CD14-positive monocyte (primary cell): ENCODE measurements at regions not wholly inside any gene's neighbourhood (a gene's known extent, or its start where the extent isn't known, plus 50 kb on each side); places are given as distances from the start of the nearest gene placed in this dataset.

Experiments used
- DNase-seq, 3 donors: peaks; one replicate each; pipeline ENCODE4 v3.0.0-alpha.2; 2011 to 2022
- H2AFZ ChIP-seq: 2 replicates; pipeline ENCODE4 v1.6.0; 2012; ENCODE audit warnings: mild to moderate bottlenecking, low read depth, low read length, inconsistent platforms; ENCODE audit not compliant: insufficient read depth, poor library complexity, severe bottlenecking
- H3K27ac ChIP-seq, 2 donors: 1 replicate in 1 of 2; 2 replicates in 1 of 2; pipeline ENCODE4 v1.5.1; 2012 to 2013; ENCODE audit warnings: low read length in 2 of 2, control low read depth in 1 of 2, inconsistent platforms in 1 of 2, low read depth in 1 of 2, mild to moderate bottlenecking in 1 of 2
- H3K27me3 ChIP-seq, 2 donors: one replicate each; pipeline versions ENCODE4 v1.6.0 to v1.6.1; 2011 to 2013; ENCODE audit warnings: low read length in 2 of 2; ENCODE audit not compliant: control insufficient read depth in 2 of 2, insufficient read depth in 2 of 2
- H3K36me3 ChIP-seq, 2 donors: replicated peaks in 1 of 2; 1 replicate in 1 of 2; 2 replicates in 1 of 2; pipeline versions ENCODE4 v1.5.1 to v1.6.1; 2012 to 2013; ENCODE audit warnings: low read length in 2 of 2, control low read depth in 1 of 2, inconsistent platforms in 1 of 2, mild to moderate bottlenecking in 1 of 2; ENCODE audit not compliant: insufficient read depth in 2 of 2, control insufficient read depth in 1 of 2
- H3K4me1 ChIP-seq, 2 donors: 1 replicate in 1 of 2; 2 replicates in 1 of 2; pipeline versions ENCODE4 v1.5.1 to v1.6.1; 2012 to 2013; ENCODE audit warnings: low read length in 2 of 2, control low read depth in 1 of 2, inconsistent platforms in 1 of 2, mild to moderate bottlenecking in 1 of 2, moderate library complexity in 1 of 2; ENCODE audit not compliant: insufficient read depth in 2 of 2, control insufficient read depth in 1 of 2
- H3K4me2 ChIP-seq: replicated peaks from 2 replicates; pipeline ENCODE3; 2012; ENCODE audit warnings: low read length, moderate library complexity, mild to moderate bottlenecking; ENCODE audit not compliant: poor library complexity, severe bottlenecking; ENCODE audit errors: extremely low read depth
- H3K4me3 ChIP-seq, 3 experiments: fragments of 200-600 bp in 1 of 3; sonication (generic) in 1 of 3; replicated peaks in 1 of 3; 1 replicate in 2 of 3; 2 replicates in 1 of 3; pipeline ENCODE4 v1.5.1; 2011 to 2013; ENCODE audit warnings: low read length in 3 of 3, mild to moderate bottlenecking in 3 of 3, control low read depth in 2 of 3, low read depth in 2 of 3, inconsistent platforms in 1 of 3, moderate library complexity in 1 of 3
- H3K79me2 ChIP-seq: 2 replicates; pipeline ENCODE4 v1.6.0; 2012; ENCODE audit warnings: mild to moderate bottlenecking, control low read depth, inconsistent platforms, low read length, moderate library complexity; ENCODE audit not compliant: insufficient read depth
- H3K9ac ChIP-seq: 2 replicates; pipeline ENCODE4 v1.6.0; 2017; ENCODE audit warnings: low read length, mild to moderate bottlenecking; ENCODE audit not compliant: insufficient read depth, poor library complexity, severe bottlenecking
- H3K9me3 ChIP-seq, 2 donors: replicated peaks in 1 of 2; 1 replicate in 1 of 2; 2 replicates in 1 of 2; pipeline versions ENCODE4 v1.5.1 to v1.6.1; 2012 to 2013; ENCODE audit warnings: low read length in 2 of 2, control low read depth in 1 of 2; ENCODE audit not compliant: control insufficient read depth in 1 of 2, insufficient read depth in 1 of 2
- H4K20me1 ChIP-seq: 2 replicates; pipeline ENCODE4 v1.6.0; 2012; ENCODE audit warnings: mild to moderate bottlenecking, low read length, control low read depth, moderate library complexity; ENCODE audit not compliant: insufficient read depth
- H3K27ac Mint-ChIP-seq, 7 donors: one replicate each; pipeline ENCODE4 v1.8.0; 2020; ENCODE audit warnings: mild to moderate bottlenecking in 7 of 7, mixed read lengths in 7 of 7, moderate library complexity in 6 of 7, inconsistent platforms in 2 of 7
- H3K27me3 Mint-ChIP-seq, 3 donors: one replicate each; pipeline ENCODE4 v1.8.0; 2021 to 2022; ENCODE audit warnings: low read depth in 3 of 3, mild to moderate bottlenecking in 3 of 3, mixed read lengths in 3 of 3, moderate library complexity in 3 of 3, inconsistent platforms in 1 of 3
- H3K36me3 Mint-ChIP-seq, 2 donors: one replicate each; pipeline ENCODE4 v1.8.0; 2020; ENCODE audit warnings: mixed read lengths in 2 of 2, inconsistent platforms in 1 of 2, mild to moderate bottlenecking in 1 of 2
- H3K4me1 Mint-ChIP-seq: one replicate; pipeline ENCODE4 v1.8.0; 2020; ENCODE audit warnings: mild to moderate bottlenecking, mixed read lengths
- H3K4me3 Mint-ChIP-seq, 2 donors: one replicate each; pipeline ENCODE4 v1.8.0; 2020; ENCODE audit warnings: mild to moderate bottlenecking in 2 of 2, mixed read lengths in 2 of 2, moderate library complexity in 1 of 2
- H3K9me3 Mint-ChIP-seq, 7 donors: one replicate each; pipeline ENCODE4 v1.8.0; 2020 to 2022; ENCODE audit warnings: mixed read lengths in 7 of 7, mild to moderate bottlenecking in 6 of 7, moderate library complexity in 6 of 7, inconsistent platforms in 2 of 7
- WGBS: methylation state at CpG from one replicate; pipeline ENCODE4 v1.1.5; 2013; ENCODE audit warnings: missing lambda C conversion rate; ENCODE audit not compliant: insufficient coverage; 5-methylcytosine and 5-hydroxymethylcytosine counted together
- intact Hi-C, 2 donors: fragments of 100-400 bp; cut with micrococcal nuclease; formaldehyde crosslinking; loops; one replicate each; pipeline versions ENCODE4 v1.15.0 to v1.15.1; 2023
- TF ChIP-seq, protein P1 (sequence below): fragments of 200-600 bp; IDR thresholded peaks from one replicate; pipeline ENCODE4 v1.8.0; 2022; ENCODE audit warnings: antibody characterized with exemption, mild to moderate bottlenecking

- Histone ChIP-seq H3K4me2 (no peak overlapping the region), H3K36me3 (no peaks in the 10 kb centered on the region), H3K27me3 (no peaks in the 10 kb centered on the region), H3K9me3 (no peaks in the 10 kb centered on the region), H3K4me1 (no peaks in the 10 kb centered on the region), H2AFZ (no peak overlapping the region), H3K4me3 (no peak overlapping the region), H4K20me1 (no peaks in the 10 kb centered on the region), H3K9ac (no peak overlapping the region), H3K27ac (no peak overlapping the region), H3K79me2 (no peaks in the 10 kb centered on the region)
- Mint-ChIP-seq H3K4me3 (no peak overlapping the region), H3K27ac (no peak overlapping the region), H3K36me3 (no peaks in the 10 kb centered on the region), H3K27me3 (no peaks in the 10 kb centered on the region), H3K4me1 (peaks cover 15% of the 10 kb centered on the region), H3K9me3 (peaks cover 2 to 15% (median 4%) of the 10 kb centered on the region in 7 donors)
- intact Hi-C loops, result no loop called here
- TF ChIP-seq, protein P1, sequence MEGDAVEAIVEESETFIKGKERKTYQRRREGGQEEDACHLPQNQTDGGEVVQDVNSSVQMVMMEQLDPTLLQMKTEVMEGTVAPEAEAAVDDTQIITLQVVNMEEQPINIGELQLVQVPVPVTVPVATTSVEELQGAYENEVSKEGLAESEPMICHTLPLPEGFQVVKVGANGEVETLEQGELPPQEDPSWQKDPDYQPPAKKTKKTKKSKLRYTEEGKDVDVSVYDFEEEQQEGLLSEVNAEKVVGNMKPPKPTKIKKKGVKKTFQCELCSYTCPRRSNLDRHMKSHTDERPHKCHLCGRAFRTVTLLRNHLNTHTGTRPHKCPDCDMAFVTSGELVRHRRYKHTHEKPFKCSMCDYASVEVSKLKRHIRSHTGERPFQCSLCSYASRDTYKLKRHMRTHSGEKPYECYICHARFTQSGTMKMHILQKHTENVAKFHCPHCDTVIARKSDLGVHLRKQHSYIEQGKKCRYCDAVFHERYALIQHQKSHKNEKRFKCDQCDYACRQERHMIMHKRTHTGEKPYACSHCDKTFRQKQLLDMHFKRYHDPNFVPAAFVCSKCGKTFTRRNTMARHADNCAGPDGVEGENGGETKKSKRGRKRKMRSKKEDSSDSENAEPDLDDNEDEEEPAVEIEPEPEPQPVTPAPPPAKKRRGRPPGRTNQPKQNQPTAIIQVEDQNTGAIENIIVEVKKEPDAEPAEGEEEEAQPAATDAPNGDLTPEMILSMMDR, result no peak
- DNase-seq, result no peak
- 73% methylated on average over 3 of the region's 4 CpGs for WGBS
Measured at GRCh38 chr7:13091974-13092707, 404.7 kb downstream of the ARL4A start.

- Histone ChIP-seq H3K4me1 (no peaks in the 10 kb centered on the region), H3K27me3 (no peaks in the 10 kb centered on the region), H2AFZ (no peak overlapping the region), H3K4me3 (no peak overlapping the region), H3K36me3 (no peaks in the 10 kb centered on the region), H4K20me1 (no peaks in the 10 kb centered on the region), H3K79me2 (no peaks in the 10 kb centered on the region), H3K9me3 (no peaks in the 10 kb centered on the region), H3K9ac (no peak overlapping the region), H3K27ac (no peak overlapping the region), H3K4me2 (no peak overlapping the region)
- Mint-ChIP-seq H3K9me3 (peaks cover 2 to 12% (median 4%) of the 10 kb centered on the region in 7 donors), H3K27me3 (no peaks in the 10 kb centered on the region), H3K36me3 (no peaks in the 10 kb centered on the region), H3K27ac (no peak overlapping the region), H3K4me1 (peaks cover 20% of the 10 kb centered on the region), H3K4me3 (no peak overlapping the region)
- no peak for DNase-seq
- TF ChIP-seq, protein P1, result no peak
- no CpG with 5 or more reads among the region's 2 CpGs for WGBS
- intact Hi-C loops, result no loop called here
Measured at GRCh38 chr7:13092708-13093005, 405.2 kb downstream of the ARL4A start.
